ENCODE measurements at regions not wholly inside any gene's neighbourhood (a gene's known extent, or its start where the extent isn't known, plus 50 kb on each side); places are given as distances from the start of the nearest gene placed in this dataset.

DNA sequence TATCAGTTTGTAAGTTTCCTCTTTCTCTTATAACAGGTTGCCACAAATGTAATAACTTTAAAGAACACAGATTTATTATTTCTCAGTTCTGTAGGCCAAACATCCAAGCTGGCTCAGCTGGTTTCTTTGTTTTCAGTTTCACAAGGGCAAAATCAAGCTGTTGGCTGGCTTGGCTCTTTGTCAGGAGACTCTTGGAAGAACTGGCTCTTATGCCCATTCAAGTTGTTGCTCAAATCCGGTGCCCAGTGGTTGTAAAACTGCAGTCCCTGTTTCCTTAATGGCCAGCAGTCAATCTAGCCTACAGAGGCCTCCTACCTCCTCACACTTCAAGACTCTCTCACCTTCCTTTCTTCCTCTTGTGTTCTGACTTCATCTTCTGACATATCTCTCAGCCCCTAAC lies 1171.0 kb downstream of the MRPL39 start:
- no peak overlapping the region for H3K23ac ChIP-seq (ENCODE audit: low read depth, low read length)
- H4K91ac ChIP-seq (ENCODE audit: insufficient read depth, low read depth, low read length): no peak overlapping the region
- in situ Hi-C loops (cut with MboI; ENCODE audit: low sequenced_read_pairs) (no loop called here), intact Hi-C loops (cut with micrococcal nuclease) (no loop called here), dilution Hi-C loops (cut with HindIII; ENCODE audit: low sequenced_read_pairs, unreplicated experiment) (no loop called here)
- H3K36me3 ChIP-seq (ENCODE audit: control insufficient read depth, insufficient read depth, low read length): no peaks in the 10 kb centered on the region
- no peak overlapping the region for H2BK15ac ChIP-seq (ENCODE audit: low read depth, low read length)
- H3K9me1 ChIP-seq (ENCODE audit: insufficient read depth, low read length): no peaks in the 10 kb centered on the region
- H3K79me1 ChIP-seq (ENCODE audit: low read depth in 1 of 2, low read length in 2 of 2): no peaks in the 10 kb centered on the region
- ATAC-seq (ENCODE audit: low read depth): no peak
- no TSS peak for BruUV-seq (replicated peaks)
- no peak overlapping the region for H3K9ac ChIP-seq (ENCODE audit: low read depth, low read length)
- no peak overlapping the region for H2AK5ac ChIP-seq (ENCODE audit: low read depth, low read length)
- H2BK20ac ChIP-seq (ENCODE audit: low read depth, low read length): no peak overlapping the region
- no peak overlapping the region for H2AK9ac ChIP-seq (replicated peaks; ENCODE audit: low read depth, low read length, poor library complexity)
- H4K8ac ChIP-seq (ENCODE audit: low read depth in 2 of 2, low read length in 2 of 2): no peak overlapping the region
- no peak overlapping the region for H3K18ac ChIP-seq (ENCODE audit: low read depth, low read length)
- H3K4me1 ChIP-seq (ENCODE audit: control insufficient read depth, insufficient read depth, low read length): no peaks in the 10 kb centered on the region
- H2AFZ ChIP-seq (replicated peaks; ENCODE audit: low read length, poor library complexity): no peak overlapping the region
- H2BK5ac ChIP-seq (ENCODE audit: low read depth, low read length, poor library complexity, severe bottlenecking): no peak overlapping the region
- H4K20me1 ChIP-seq (ENCODE audit: insufficient read depth, low read length): no peaks in the 10 kb centered on the region
- no peak for DNase-seq
- H3K56ac ChIP-seq (ENCODE audit: extremely low read depth, insufficient read depth, low read length): no peak overlapping the region
- no peak overlapping the region for H2BK120ac ChIP-seq (ENCODE audit: low read depth, low read length)
- no peak overlapping the region for H3K4me3 ChIP-seq (ENCODE audit: insufficient read depth, low read depth, low read length)
- no peaks in the 10 kb centered on the region; the same call in 1 of the 2 replicates for H3K9me3 ChIP-seq (ENCODE audit: control insufficient read depth, insufficient read depth, low read length)
- no peak overlapping the region for H4K5ac ChIP-seq (ENCODE audit: low read depth, low read length)
- ChIA-PET POLR2A (ENCODE audit: unreplicated experiment) (no interaction called here), CTCF (no interaction called here)
- no peak overlapping the region for H3K27ac ChIP-seq (ENCODE audit: insufficient read depth, low read length)
- no peak overlapping the region for H3K4ac ChIP-seq (ENCODE audit: low read depth, low read length)
- no peak for TF ChIP-seq RFX5 (IDR thresholded peaks at IDR 0.05; ENCODE audit: low read depth, low read length)
- no peak for TF ChIP-seq FOS (IDR thresholded peaks at IDR 0.05; ENCODE audit: low read depth, low read length)
- no peak for TF ChIP-seq MAZ (IDR thresholded peaks at IDR 0.05; ENCODE audit: borderline replicate concordance, low read depth, low read length)
- TF ChIP-seq CHD1 (IDR thresholded peaks at IDR 0.05; ENCODE audit: low read depth, low read length): no peak
- TF ChIP-seq POLR2A (IDR thresholded peaks at IDR 0.05; ENCODE audit: low read depth, low read length): no peak
- TF ChIP-seq BHLHE40 (IDR thresholded peaks at IDR 0.05; ENCODE audit: low read depth, low read length): no peak
- TF ChIP-seq MXI1 (IDR thresholded peaks at IDR 0.05; ENCODE audit: borderline replicate concordance, low read depth, low read length): no peak
- no peak for TF ChIP-seq MAFK (IDR thresholded peaks at IDR 0.05; ENCODE audit: low read depth, low read length)
- no peak overlapping the region for H3K4me2 ChIP-seq (ENCODE audit: low read depth, low read length)
- WGBS, 2 experiments (ENCODE audit: extremely low coverage in 2 of 2, insufficient read length in 1 of 2): 20% methylated on average over 1 of the region's 1 CpG; no CpG with 5 or more reads in 1 of the 2 experiments
- no peak overlapping the region for H3K14ac ChIP-seq (replicated peaks; ENCODE audit: low read depth, low read length)
- H3K27me3 ChIP-seq (ENCODE audit: control insufficient read depth, insufficient read depth, low read length): no peaks in the 10 kb centered on the region

Data from IMR-90 (cell line).